ENCODE measurements at regions not wholly inside any gene's neighbourhood (a gene's known extent, or its start where the extent isn't known, plus 50 kb on each side); places are given as distances from the start of the nearest gene placed in this dataset.

DNA sequence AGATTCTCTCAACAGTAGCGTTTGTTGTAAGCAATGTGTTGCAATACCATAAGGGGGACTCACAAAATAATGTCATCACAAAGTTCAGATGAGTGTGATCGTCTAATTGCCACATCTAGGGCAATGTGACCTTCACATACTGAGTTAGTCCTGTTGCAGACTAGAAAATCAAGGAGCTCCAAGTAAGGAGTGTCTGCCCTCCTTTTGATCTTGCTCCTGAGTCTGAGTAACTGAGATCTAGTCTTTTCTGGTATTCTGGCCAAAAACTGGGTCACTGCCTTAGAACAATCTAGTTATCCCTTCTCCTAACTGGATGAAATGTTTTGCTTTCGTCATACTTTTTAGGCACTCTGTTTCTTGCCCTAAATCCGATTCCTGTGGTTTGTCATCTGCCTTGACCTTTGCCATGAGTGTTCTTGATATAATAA, 712.1 kb downstream of the CDH11 start:
- TF ChIP-seq, protein P1, sequence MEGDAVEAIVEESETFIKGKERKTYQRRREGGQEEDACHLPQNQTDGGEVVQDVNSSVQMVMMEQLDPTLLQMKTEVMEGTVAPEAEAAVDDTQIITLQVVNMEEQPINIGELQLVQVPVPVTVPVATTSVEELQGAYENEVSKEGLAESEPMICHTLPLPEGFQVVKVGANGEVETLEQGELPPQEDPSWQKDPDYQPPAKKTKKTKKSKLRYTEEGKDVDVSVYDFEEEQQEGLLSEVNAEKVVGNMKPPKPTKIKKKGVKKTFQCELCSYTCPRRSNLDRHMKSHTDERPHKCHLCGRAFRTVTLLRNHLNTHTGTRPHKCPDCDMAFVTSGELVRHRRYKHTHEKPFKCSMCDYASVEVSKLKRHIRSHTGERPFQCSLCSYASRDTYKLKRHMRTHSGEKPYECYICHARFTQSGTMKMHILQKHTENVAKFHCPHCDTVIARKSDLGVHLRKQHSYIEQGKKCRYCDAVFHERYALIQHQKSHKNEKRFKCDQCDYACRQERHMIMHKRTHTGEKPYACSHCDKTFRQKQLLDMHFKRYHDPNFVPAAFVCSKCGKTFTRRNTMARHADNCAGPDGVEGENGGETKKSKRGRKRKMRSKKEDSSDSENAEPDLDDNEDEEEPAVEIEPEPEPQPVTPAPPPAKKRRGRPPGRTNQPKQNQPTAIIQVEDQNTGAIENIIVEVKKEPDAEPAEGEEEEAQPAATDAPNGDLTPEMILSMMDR (IDR thresholded peaks at IDR 0.05): no peak
- H3K9me3 ChIP-seq: no peaks in the 10 kb centered on the region
- no peaks in the 10 kb centered on the region for H3K36me3 ChIP-seq
- no peak for ATAC-seq (ENCODE audit: insufficient number of reproducible peaks, low FRiP score, low read depth)
- H3K27ac ChIP-seq: no peak overlapping the region
- H3K4me3 ChIP-seq: no peak overlapping the region
- H3K27me3 ChIP-seq (replicated peaks; ENCODE audit: insufficient read depth): no peaks in the 10 kb centered on the region
- peaks cover 19 to 32% of the 10 kb centered on the region in 2 donors for H3K4me1 ChIP-seq (ENCODE audit: control insufficient read depth in 1 of 2, low read depth in 2 of 2)
- DNase-seq (ENCODE audit: low spot score): no peak

DNA sequence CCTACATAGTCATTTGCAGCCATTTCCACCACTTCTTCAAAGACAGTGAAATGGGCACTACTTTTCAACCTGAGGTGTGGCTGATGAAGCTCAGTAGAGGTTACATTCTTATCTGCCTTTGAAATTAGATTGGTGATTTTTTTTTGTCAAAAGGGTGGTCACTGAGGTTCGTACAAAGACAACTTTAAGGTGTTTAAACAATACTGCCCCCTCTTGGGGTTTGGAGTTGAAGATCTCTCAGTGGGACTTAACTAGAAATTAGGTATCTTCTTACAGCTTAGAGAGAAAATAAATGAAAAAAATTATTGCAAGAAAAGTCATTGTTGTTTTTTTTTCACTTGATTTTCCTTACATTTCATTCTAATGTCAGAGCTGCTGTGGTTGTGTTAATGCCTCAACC, 713.2 kb downstream of the CDH11 start:
- no peaks in the 10 kb centered on the region for H3K9me3 ChIP-seq
- ATAC-seq (ENCODE audit: insufficient number of reproducible peaks, low FRiP score, low read depth) (no peak), DNase-seq (ENCODE audit: low spot score) (no peak)
- H3K4me1 ChIP-seq (ENCODE audit: control insufficient read depth in 1 of 2, low read depth in 2 of 2): peaks cover 12 to 26% of the 10 kb centered on the region in 2 donors
- no peaks in the 10 kb centered on the region for H3K27me3 ChIP-seq (replicated peaks; ENCODE audit: insufficient read depth)
- H3K4me3 ChIP-seq: no peak overlapping the region
- TF ChIP-seq, protein P1 (IDR thresholded peaks at IDR 0.05): no peak
- no peaks in the 10 kb centered on the region for H3K36me3 ChIP-seq
- H3K27ac ChIP-seq: no peak overlapping the region

- no peak overlapping the region for H3K4me3 ChIP-seq
- H3K4me1 ChIP-seq (ENCODE audit: control insufficient read depth in 1 of 2, low read depth in 2 of 2): peaks cover 5 to 9% of the 10 kb centered on the region in 2 donors
- DNase-seq (ENCODE audit: low spot score) (no peak), ATAC-seq (ENCODE audit: insufficient number of reproducible peaks, low FRiP score, low read depth) (no peak)
- no peak overlapping the region for H3K27ac ChIP-seq
- H3K36me3 ChIP-seq: no peaks in the 10 kb centered on the region
- H3K9me3 ChIP-seq: no peaks in the 10 kb centered on the region
- TF ChIP-seq, protein P1 (IDR thresholded peaks at IDR 0.05): no peak
- H3K27me3 ChIP-seq (replicated peaks; ENCODE audit: insufficient read depth): no peaks in the 10 kb centered on the region
Observed at GRCh38 chr16:64406770-64407181, 715.1 kb downstream of the CDH11 start.

GRCh38 chr16:64403352-64403751, 718.5 kb downstream of the CDH11 start:
- H3K36me3 ChIP-seq: no peaks in the 10 kb centered on the region
- ATAC-seq (ENCODE audit: insufficient number of reproducible peaks, low FRiP score, low read depth): no peak
- no peaks in the 10 kb centered on the region for H3K9me3 ChIP-seq
- TF ChIP-seq, protein P1 (IDR thresholded peaks at IDR 0.05): no peak
- no peak overlapping the region for H3K4me3 ChIP-seq
- no peak overlapping the region for H3K27ac ChIP-seq
- DNase-seq (ENCODE audit: low spot score): no peak
- no peaks in the 10 kb centered on the region for H3K4me1 ChIP-seq (ENCODE audit: control insufficient read depth in 1 of 2, low read depth in 2 of 2)
- H3K27me3 ChIP-seq (replicated peaks; ENCODE audit: insufficient read depth): no peaks in the 10 kb centered on the region

GRCh38 chr16:64398793-64399192, 723.1 kb downstream of the CDH11 start:
- H3K27me3 ChIP-seq (replicated peaks; ENCODE audit: insufficient read depth): no peaks in the 10 kb centered on the region

More at GRCh38 chr16:64398793-64399192, 723.1 kb downstream of the CDH11 start:
- Histone ChIP-seq H3K36me3 (no peaks in the 10 kb centered on the region), H3K9me3 (no peaks in the 10 kb centered on the region), H3K4me3 (no peak overlapping the region), H3K27ac (no peak overlapping the region), H3K4me1 (ENCODE audit: control insufficient read depth in 1 of 2, low read depth in 2 of 2) (peaks cover 0 to 6% of the 10 kb centered on the region in 2 donors)
- DNase-seq (ENCODE audit: low spot score): no peak
- ATAC-seq (ENCODE audit: insufficient number of reproducible peaks, low FRiP score, low read depth): no peak
- TF ChIP-seq, protein P1 (IDR thresholded peaks at IDR 0.05): no peak
